ENCODE measurements at regions not wholly inside any gene's neighbourhood (a gene's known extent, or its start where the extent isn't known, plus 50 kb on each side); places are given as distances from the start of the nearest gene placed in this dataset.

DNA sequence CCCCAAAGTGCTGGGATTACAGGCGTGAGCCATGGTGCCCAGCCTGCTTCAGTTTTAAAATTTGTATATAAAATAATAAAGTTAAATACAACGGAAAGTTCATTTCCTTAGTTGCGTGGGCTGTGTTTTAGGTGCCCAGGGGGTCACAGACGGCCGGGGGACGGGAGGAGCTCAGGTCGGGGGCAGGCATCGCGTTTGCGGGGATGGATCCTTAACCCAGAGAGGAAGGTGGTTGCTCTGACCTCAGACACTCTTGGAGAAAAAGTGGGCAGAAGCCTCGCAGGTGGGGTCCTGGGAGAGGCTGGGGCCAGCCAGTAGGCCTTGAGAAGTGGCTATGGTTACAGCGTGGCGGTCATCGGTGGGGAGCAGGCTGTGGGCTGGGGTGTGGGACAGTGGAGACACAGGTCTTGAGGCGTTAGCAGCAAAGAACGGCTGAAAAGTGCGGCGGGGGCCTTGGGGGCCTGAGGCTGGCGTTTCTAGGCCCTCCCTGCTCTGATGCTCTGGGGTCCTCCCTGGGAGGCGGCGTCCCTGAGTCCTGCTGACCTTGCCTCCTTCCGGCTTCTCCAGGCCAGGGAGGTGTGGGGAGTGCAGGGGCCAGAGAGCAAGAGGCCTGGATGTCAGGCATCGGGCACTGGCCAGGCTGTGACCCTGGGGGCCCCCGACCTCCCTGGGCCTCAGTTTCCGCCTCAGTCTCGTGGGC, 54.4 kb downstream of the UNCX start:
- no peak for TF ChIP-seq EP300 (IDR thresholded peaks at IDR 0.05; ENCODE audit: low read depth)
- TF ChIP-seq, protein P1, sequence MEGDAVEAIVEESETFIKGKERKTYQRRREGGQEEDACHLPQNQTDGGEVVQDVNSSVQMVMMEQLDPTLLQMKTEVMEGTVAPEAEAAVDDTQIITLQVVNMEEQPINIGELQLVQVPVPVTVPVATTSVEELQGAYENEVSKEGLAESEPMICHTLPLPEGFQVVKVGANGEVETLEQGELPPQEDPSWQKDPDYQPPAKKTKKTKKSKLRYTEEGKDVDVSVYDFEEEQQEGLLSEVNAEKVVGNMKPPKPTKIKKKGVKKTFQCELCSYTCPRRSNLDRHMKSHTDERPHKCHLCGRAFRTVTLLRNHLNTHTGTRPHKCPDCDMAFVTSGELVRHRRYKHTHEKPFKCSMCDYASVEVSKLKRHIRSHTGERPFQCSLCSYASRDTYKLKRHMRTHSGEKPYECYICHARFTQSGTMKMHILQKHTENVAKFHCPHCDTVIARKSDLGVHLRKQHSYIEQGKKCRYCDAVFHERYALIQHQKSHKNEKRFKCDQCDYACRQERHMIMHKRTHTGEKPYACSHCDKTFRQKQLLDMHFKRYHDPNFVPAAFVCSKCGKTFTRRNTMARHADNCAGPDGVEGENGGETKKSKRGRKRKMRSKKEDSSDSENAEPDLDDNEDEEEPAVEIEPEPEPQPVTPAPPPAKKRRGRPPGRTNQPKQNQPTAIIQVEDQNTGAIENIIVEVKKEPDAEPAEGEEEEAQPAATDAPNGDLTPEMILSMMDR (IDR thresholded peaks at IDR 0.05): no peak
- TF ChIP-seq POLR2AphosphoS5 (IDR thresholded peaks at IDR 0.05): no peak
- TF ChIP-seq POLR2A (IDR thresholded peaks at IDR 0.05): no peak
- peaks cover 0 to 14% (median 8%) of the 10 kb centered on the region in 4 donors for H3K4me1 ChIP-seq
- 76 to 78% methylated on average over 7 to 26 of the region's 26 CpGs for WGBS, 2 donors (ENCODE audit: low coverage in 1 of 2)
- in situ Hi-C loops (cut with MboI; ENCODE audit: low pct_ligation_motif_present in 1 of 4, low pct_unique_long_range_greater_than_20kb in 1 of 4, low sequenced_read_pairs in 3 of 4): no loop called here
- intact Hi-C loops (cut with DNase I; ENCODE audit: low total_unique reads): no loop called here
- H3K4me3 ChIP-seq: no peak overlapping the region
- DNase-seq: no peak
- no peaks in the 10 kb centered on the region for H3K36me3 ChIP-seq
- H3K27ac ChIP-seq: no peak overlapping the region
- H3K9me3 ChIP-seq: no peaks in the 10 kb centered on the region
- H3K27me3 ChIP-seq: peaks cover 61% of the 10 kb centered on the region

DNA sequence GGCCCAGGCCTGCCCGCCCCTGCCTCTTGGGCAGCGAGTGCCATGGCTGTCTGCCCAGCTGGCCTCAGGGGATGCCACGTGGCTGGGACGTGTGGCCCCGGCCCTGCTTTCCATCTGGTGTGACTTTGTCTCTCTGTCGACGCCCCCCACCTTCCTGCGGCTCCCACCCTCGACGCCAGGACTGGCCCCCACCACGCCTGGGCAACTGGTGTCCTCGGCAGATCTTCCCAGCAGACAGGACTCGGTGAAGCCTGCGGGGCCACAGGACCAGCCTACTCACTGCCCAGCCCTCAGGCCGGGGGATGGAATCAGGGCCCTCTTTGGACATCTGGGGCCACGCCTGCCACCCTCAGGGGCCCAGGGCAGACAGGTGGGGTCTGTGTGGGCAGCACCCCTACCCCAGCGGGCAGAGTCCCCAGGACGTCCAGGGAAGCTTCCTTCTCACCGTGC, 55.1 kb downstream of the UNCX start:
- in situ Hi-C loops (cut with MboI; ENCODE audit: low pct_ligation_motif_present in 1 of 4, low pct_unique_long_range_greater_than_20kb in 1 of 4, low sequenced_read_pairs in 3 of 4): no loop called here
- Histone ChIP-seq H3K4me3 (no peak overlapping the region), H3K36me3 (no peaks in the 10 kb centered on the region), H3K27me3 (peaks cover 68% of the 10 kb centered on the region), H3K27ac (no peak overlapping the region), H3K9me3 (no peaks in the 10 kb centered on the region), H3K4me1 (peaks cover 0 to 14% (median 8%) of the 10 kb centered on the region in 4 donors)
- DNase-seq: no peak
- intact Hi-C loops (cut with DNase I; ENCODE audit: low total_unique reads): no loop called here
- 78% methylated on average over 15 of the region's 19 CpGs; no CpG with 5 or more reads in 1 of the 2 donors for WGBS, 2 donors (ENCODE audit: low coverage in 1 of 2)
- TF ChIP-seq EP300 (IDR thresholded peaks at IDR 0.05; ENCODE audit: low read depth) (no peak), POLR2A (IDR thresholded peaks at IDR 0.05) (no peak), POLR2AphosphoS5 (IDR thresholded peaks at IDR 0.05) (no peak)
- TF ChIP-seq, protein P1 (IDR thresholded peaks at IDR 0.05): no peak

DNA sequence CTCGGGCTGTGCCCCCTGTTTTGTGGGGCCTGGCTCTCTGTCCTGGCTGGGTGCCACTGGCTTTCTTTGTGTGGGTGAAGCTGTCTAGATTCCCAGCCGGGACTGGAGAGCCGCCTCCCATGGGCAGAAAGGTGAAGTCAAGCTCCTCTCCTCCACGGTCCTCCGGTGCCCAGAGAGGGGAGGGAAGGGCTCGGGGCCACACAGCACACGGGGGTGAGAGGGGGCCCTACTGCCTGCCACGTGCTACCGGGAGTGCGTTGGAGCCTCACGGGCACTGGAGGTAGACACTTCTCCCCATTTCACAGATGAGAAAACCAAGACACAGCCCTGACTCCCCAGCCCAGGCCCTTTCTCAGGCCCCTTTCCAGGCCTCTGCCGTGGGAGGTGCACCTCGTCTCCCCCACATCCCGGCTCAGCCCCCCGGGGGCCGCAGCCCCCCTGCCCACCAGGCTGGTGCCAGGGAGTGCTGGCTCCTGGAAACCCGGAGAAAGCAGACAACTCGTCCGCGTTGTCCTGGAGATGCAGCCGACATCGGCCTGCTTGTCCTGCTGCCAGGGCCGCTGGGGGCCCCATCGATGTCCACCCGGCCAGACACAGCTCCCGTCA, 55.8 kb downstream of the UNCX start:
- H3K4me1 ChIP-seq: peaks cover 0 to 14% (median 8%) of the 10 kb centered on the region in 4 donors
- H3K27ac ChIP-seq: no peak overlapping the region
- DNase-seq: no peak
- TF ChIP-seq, protein P1 (IDR thresholded peaks at IDR 0.05): no peak
- intact Hi-C loops (cut with DNase I; ENCODE audit: low total_unique reads): no loop called here
- no peaks in the 10 kb centered on the region for H3K9me3 ChIP-seq
- H3K4me3 ChIP-seq: no peak overlapping the region
- H3K36me3 ChIP-seq: no peaks in the 10 kb centered on the region
- in situ Hi-C loops (cut with MboI; ENCODE audit: low pct_ligation_motif_present in 1 of 4, low pct_unique_long_range_greater_than_20kb in 1 of 4, low sequenced_read_pairs in 3 of 4): no loop called here
- 75% methylated on average over 26 of the region's 26 CpGs; no CpG with 5 or more reads in 1 of the 2 donors for WGBS, 2 donors (ENCODE audit: low coverage in 1 of 2)
- peaks cover 75% of the 10 kb centered on the region for H3K27me3 ChIP-seq

DNA sequence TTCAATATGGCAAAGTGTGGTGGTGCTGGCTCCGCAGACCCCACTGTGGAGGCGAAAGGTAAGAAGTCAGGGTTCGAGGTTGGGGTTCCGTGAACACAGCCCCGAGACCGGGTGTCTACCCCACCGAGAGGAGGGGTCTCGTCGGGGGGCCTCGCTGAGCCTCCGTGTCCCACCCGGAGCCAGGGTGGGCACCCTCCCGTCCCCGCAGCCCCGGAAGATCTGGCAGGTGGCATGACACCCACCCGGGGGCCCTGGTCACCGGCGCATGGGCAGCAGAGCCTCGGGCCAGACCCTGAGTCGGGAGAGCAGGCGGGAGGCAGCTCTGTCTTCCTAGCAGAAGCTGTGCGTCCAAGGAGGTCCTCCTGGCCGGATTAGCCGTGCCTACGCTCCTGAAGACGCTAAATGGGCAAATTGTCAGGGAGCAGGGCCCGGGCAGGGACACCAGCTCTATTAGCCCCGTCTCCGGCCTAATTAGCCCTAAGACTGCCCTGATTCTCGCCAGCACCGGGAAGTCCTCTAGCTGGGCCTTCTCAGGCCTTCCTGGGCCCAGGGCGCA, 56.4 kb downstream of the UNCX start:
- 76% methylated on average over 32 of the region's 32 CpGs; no CpG with 5 or more reads in 1 of the 2 donors for WGBS, 2 donors (ENCODE audit: low coverage in 1 of 2)
- Histone ChIP-seq H3K4me3 (no peak overlapping the region), H3K27me3 (peaks cover 76% of the 10 kb centered on the region), H3K36me3 (no peaks in the 10 kb centered on the region), H3K27ac (no peak overlapping the region), H3K9me3 (no peaks in the 10 kb centered on the region), H3K4me1 (peaks cover 0 to 14% (median 8%) of the 10 kb centered on the region in 4 donors)
- in situ Hi-C loops (cut with MboI; ENCODE audit: low pct_ligation_motif_present in 1 of 4, low pct_unique_long_range_greater_than_20kb in 1 of 4, low sequenced_read_pairs in 3 of 4) (no loop called here), intact Hi-C loops (cut with DNase I; ENCODE audit: low total_unique reads) (no loop called here)
- no peak for DNase-seq
- TF ChIP-seq, protein P1 (IDR thresholded peaks at IDR 0.05): no peak
- TF ChIP-seq EP300 (IDR thresholded peaks at IDR 0.05; ENCODE audit: low read depth): no peak
- TF ChIP-seq POLR2A (IDR thresholded peaks at IDR 0.05): no peak
- no peak for TF ChIP-seq POLR2AphosphoS5 (IDR thresholded peaks at IDR 0.05)
